ENCODE measurements at regions not wholly inside any gene's neighbourhood (a gene's known extent, or its start where the extent isn't known, plus 50 kb on each side); places are given as distances from the start of the nearest gene placed in this dataset.
A peak's percentile ranks its signal among the peaks of the same experiment; 100 is the strongest.

- TF ChIP-seq REST (IDR thresholded peaks at IDR 0.05; ENCODE audit: borderline replicate concordance) (peak; percentile 70), REST (CRISPR knock-in tag; IDR thresholded peaks at IDR 0.05; ENCODE audit: low read depth) (no peak)
These were observed 89.8 kb downstream of the RPS6KA4 start (continued) for GRCh38 chr11:64448599-64449380.

Measured in K562 (cell line).